Left lung (tissue), 4 donors: ENCODE measurements at regions not wholly inside any gene's neighbourhood (a gene's known extent, or its start where the extent isn't known, plus 50 kb on each side); places are given as distances from the start of the nearest gene placed in this dataset.

Experiments used
- ATAC-seq: fragments of 200-7000 bp; cut with Tn5 transposase; one replicate; pipeline ENCODE4 v1.9.1; 2020; ENCODE audit warnings: moderate library complexity
- DNase-seq, 4 donors: peaks; one replicate each; pipeline ENCODE4 v3.0.0-alpha.2; 2013 to 2020
- H3K27ac ChIP-seq, 2 donors: fragments of 200-600 bp; sonication (generic) in 1 of 2; one replicate each; pipeline versions ENCODE4 v1.5.0 to v1.8.0; 2020 to 2021
- H3K27me3 ChIP-seq, 2 donors: fragments of 200-600 bp; sonication (generic) in 1 of 2; one replicate each; pipeline versions ENCODE4 v1.5.0 to v1.8.0; 2020 to 2021
- H3K36me3 ChIP-seq, 2 donors: fragments of 200-600 bp; sonication (generic) in 1 of 2; one replicate each; pipeline versions ENCODE4 v1.5.0 to v1.8.0; 2020 to 2021
- H3K4me1 ChIP-seq, 2 donors: fragments of 200-600 bp; one replicate each; pipeline ENCODE4 v1.8.0; 2021
- H3K4me3 ChIP-seq, 2 donors: fragments of 200-600 bp; sonication (generic) in 1 of 2; one replicate each; pipeline versions ENCODE4 v1.5.0 to v1.8.0; 2020 to 2021; ENCODE audit warnings: mild to moderate bottlenecking in 1 of 2
- H3K9me3 ChIP-seq, 2 donors: fragments of 200-600 bp; sonication (generic) in 1 of 2; one replicate each; pipeline versions ENCODE4 v1.5.0 to v1.8.0; 2020 to 2021
- CTCF ChIP-seq, 2 donors: fragments of 200-600 bp; sonication (generic) in 1 of 2; IDR thresholded peaks; one replicate each; pipeline versions ENCODE4 v1.5.0 to v1.8.0; 2021; ENCODE audit warnings: antibody characterized with exemption in 2 of 2
- intact Hi-C, 2 donors: fragments of 100-400 bp; cut with DNase I; formaldehyde crosslinking; loops; one replicate each; pipeline versions ENCODE4 v1.11.2 to v1.14.2; 2022
- donor health status: DM: no; HTN: yes; CAD: no.
- donor health status: DM: no; HTN: no; CAD: no.

- Histone ChIP-seq H3K4me1 (no peaks in the 10 kb centered on the region), H3K36me3 (no peaks in the 10 kb centered on the region), H3K4me3 (no peak overlapping the region), H3K9me3 (peaks cover 0 to 10% of the 10 kb centered on the region in 2 donors), H3K27me3 (no peaks in the 10 kb centered on the region), H3K27ac (no peak overlapping the region)
- no peak for DNase-seq
- TF ChIP-seq CTCF (IDR thresholded peaks at IDR 0.05): no peak
- intact Hi-C loops: no loop called here
- ATAC-seq: no peak
Measured at GRCh38 chr13:31639443-31640163, 99.7 kb upstream of the RXFP2 start.

GRCh38 chr13:31649766-31650165 lies 89.6 kb upstream of the RXFP2 start:
- no peak for ATAC-seq
- no peak for TF ChIP-seq CTCF (IDR thresholded peaks at IDR 0.05)
- Histone ChIP-seq H3K36me3 (no peaks in the 10 kb centered on the region), H3K27ac (no peak overlapping the region), H3K4me3 (no peak overlapping the region), H3K4me1 (no peaks in the 10 kb centered on the region), H3K9me3 (no peaks in the 10 kb centered on the region), H3K27me3 (no peaks in the 10 kb centered on the region)
- intact Hi-C loops: no loop called here
- DNase-seq: no peak

- H3K36me3 ChIP-seq: no peaks in the 10 kb centered on the region
- intact Hi-C loops: no loop called here
- ATAC-seq: no peak
Measured at GRCh38 chr13:31653730-31654129, 85.6 kb upstream of the RXFP2 start.

GRCh38 chr13:31663880-31664585 lies 75.3 kb upstream of the RXFP2 start:
- ATAC-seq (no peak), DNase-seq (no peak)
- H3K9me3 ChIP-seq: no peaks in the 10 kb centered on the region
- intact Hi-C loops: no loop called here
- no peak for TF ChIP-seq CTCF (IDR thresholded peaks at IDR 0.05)
- H3K27me3 ChIP-seq: no peaks in the 10 kb centered on the region
- no peaks in the 10 kb centered on the region for H3K36me3 ChIP-seq
- H3K4me3 ChIP-seq: no peak overlapping the region
- H3K27ac ChIP-seq: no peak overlapping the region
- H3K4me1 ChIP-seq: no peaks in the 10 kb centered on the region

More at GRCh38 chr13:31653730-31654129, 85.6 kb upstream of the RXFP2 start:
- Histone ChIP-seq H3K4me1 (no peaks in the 10 kb centered on the region), H3K9me3 (no peaks in the 10 kb centered on the region), H3K27ac (no peak overlapping the region), H3K27me3 (no peaks in the 10 kb centered on the region), H3K4me3 (no peak overlapping the region)
- TF ChIP-seq CTCF (IDR thresholded peaks at IDR 0.05): no peak
- DNase-seq: no peak

- Histone ChIP-seq H3K9me3 (no peaks in the 10 kb centered on the region), H3K27ac (no peak overlapping the region), H3K27me3 (no peaks in the 10 kb centered on the region), H3K36me3 (no peaks in the 10 kb centered on the region), H3K4me1 (no peaks in the 10 kb centered on the region), H3K4me3 (no peak overlapping the region)
- TF ChIP-seq CTCF (IDR thresholded peaks at IDR 0.05): no peak
- intact Hi-C loops: no loop called here
- DNase-seq (no peak), ATAC-seq (no peak)
Measured at GRCh38 chr13:31670831-31671617, 68.3 kb upstream of the RXFP2 start.
